GM10248 (cell line): ENCODE measurements at regions not wholly inside any gene's neighbourhood (a gene's known extent, or its start where the extent isn't known, plus 50 kb on each side); places are given as distances from the start of the nearest gene placed in this dataset.

ENCODE experiments used
- CTCF ChIA-PET: fragments of 300-600 bp; sonication (Branson Sonifier 250); formaldehyde crosslinking; extraction: SDS; loops from one replicate; lab custom pipeline; 2021; ENCODE audit warnings: antibody characterized with exemption; lab: Yijun Ruan, JAX
- POLR2A ChIA-PET: fragments of 350-650 bp; sonication (Branson Sonifier 250); formaldehyde crosslinking; extraction: SDS; loops from one replicate; lab custom pipeline; 2020; ENCODE audit warnings: antibody characterized with exemption; lab: Yijun Ruan, JAX
- DNase-seq: peaks from one replicate; pipeline ENCODE4 v3.0.0; 2012; ENCODE audit errors: extremely low spot score
- TF ChIP-seq, protein P1 (sequence below): IDR thresholded peaks from 2 replicates; pipeline ENCODE4 v1.5.1; 2012; ENCODE audit warnings: mild to moderate bottlenecking, low read depth; ENCODE audit errors: extremely low read depth, missing control alignments, control extremely low read depth

DNA sequence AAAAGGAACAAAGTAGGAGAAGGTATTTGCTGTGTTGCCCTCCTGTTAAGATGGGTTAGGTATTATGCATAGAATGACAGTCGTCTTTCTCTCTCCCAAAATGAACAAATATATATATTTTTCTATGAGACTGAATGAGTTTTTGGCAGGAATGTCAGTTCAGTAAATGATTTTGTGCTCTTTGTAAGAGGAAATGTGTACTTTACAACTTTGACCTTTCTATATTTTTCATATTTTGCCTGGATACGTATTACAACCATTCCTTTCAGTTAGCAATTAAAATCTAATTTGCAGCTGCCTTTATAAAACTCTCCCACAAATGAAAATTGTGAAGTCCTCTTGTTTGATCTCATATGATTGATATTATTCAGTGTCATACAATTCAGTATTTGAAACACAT is 336.6 kb upstream of the MEOX2 start:
- POLR2A ChIA-PET, result no interaction called here

GRCh38 chr7:16021851-16022250 is 335.4 kb upstream of the MEOX2 start:
- TF ChIP-seq, protein P1, sequence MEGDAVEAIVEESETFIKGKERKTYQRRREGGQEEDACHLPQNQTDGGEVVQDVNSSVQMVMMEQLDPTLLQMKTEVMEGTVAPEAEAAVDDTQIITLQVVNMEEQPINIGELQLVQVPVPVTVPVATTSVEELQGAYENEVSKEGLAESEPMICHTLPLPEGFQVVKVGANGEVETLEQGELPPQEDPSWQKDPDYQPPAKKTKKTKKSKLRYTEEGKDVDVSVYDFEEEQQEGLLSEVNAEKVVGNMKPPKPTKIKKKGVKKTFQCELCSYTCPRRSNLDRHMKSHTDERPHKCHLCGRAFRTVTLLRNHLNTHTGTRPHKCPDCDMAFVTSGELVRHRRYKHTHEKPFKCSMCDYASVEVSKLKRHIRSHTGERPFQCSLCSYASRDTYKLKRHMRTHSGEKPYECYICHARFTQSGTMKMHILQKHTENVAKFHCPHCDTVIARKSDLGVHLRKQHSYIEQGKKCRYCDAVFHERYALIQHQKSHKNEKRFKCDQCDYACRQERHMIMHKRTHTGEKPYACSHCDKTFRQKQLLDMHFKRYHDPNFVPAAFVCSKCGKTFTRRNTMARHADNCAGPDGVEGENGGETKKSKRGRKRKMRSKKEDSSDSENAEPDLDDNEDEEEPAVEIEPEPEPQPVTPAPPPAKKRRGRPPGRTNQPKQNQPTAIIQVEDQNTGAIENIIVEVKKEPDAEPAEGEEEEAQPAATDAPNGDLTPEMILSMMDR, result no peak
- no peak for DNase-seq
- POLR2A ChIA-PET, result no interaction called here
- CTCF ChIA-PET, result no interaction called here

More for the DNA sequence above, 336.6 kb upstream of the MEOX2 start:
- no peak for DNase-seq
- CTCF ChIA-PET, result no interaction called here
- TF ChIP-seq, protein P1, result no peak

- POLR2A ChIA-PET, result no interaction called here
- CTCF ChIA-PET, result no interaction called here
- DNase-seq, result no peak
- TF ChIP-seq, protein P1, result no peak
Observed at GRCh38 chr7:16015981-16016380, 329.5 kb upstream of the MEOX2 start.

- ChIA-PET POLR2A (no interaction called here), CTCF (interaction anchor here (1.0 kb wide), 1 partner anchor 20 kb away, joined by 3 read pairs; no protein-coding TSS in a partner anchor)
- no peak for DNase-seq
- TF ChIP-seq, protein P1, result no peak
Observed at GRCh38 chr7:16014031-16014430, 327.5 kb upstream of the MEOX2 start.

DNA sequence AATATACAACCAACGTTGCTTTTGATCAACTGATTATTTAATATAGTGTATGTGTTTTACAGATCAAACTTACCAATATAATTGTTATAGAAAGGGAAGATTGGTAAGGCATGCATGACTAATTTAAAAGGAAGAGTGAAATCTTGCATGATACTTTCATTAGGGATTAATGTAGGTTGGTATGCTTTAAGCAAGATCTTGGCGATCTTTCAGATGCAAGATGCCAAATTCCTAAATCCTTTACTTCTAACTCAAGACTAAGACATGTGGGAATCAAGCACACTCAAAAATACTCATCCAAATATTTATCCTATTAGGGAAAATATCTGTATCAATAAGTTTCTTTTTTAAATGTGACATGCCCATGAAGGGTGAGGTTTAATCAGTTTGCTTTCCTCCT is 321.4 kb upstream of the MEOX2 start:
- CTCF ChIA-PET, result no interaction called here
- DNase-seq, result no peak
- TF ChIP-seq, protein P1, result no peak
- POLR2A ChIA-PET, result no interaction called here

DNA sequence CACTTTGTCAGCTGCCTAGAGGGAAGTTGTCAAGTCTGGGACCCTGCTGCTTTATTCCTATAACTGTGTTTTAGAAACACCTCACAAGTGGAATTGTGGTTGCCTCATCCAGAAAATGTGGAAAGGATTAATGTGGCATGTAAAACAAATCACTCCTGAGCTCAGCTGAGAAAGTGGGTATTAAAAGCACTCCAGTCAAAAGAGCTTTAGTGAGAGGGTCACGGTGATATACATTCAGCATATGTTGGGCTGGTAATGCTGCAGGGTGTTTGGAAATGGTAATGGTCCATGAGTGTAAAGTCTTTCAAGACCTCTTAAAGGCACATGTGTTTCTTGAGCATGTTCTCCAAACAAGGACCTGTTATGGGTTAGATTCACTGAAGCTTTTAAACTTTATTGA is 318.2 kb upstream of the MEOX2 start:
- CTCF ChIA-PET, result no interaction called here
- TF ChIP-seq, protein P1, result no peak
- no peak for DNase-seq
- POLR2A ChIA-PET, result no interaction called here
